H1 (cell line): ENCODE measurements at regions not wholly inside any gene's neighbourhood (a gene's known extent, or its start where the extent isn't known, plus 50 kb on each side); places are given as distances from the start of the nearest gene placed in this dataset.

Experiments
- BACH1 ChIP-seq: IDR thresholded peaks from 2 replicates; pipeline ENCODE4 v1.6.1; 2012; ENCODE audit warnings: low read length, improper control_type of control experiment
- BCL11A ChIP-seq, 2 experiments: IDR thresholded peaks; one replicate each; pipeline ENCODE4 v1.6.1; 2011; ENCODE audit warnings: low read depth in 2 of 2, low read length in 2 of 2, mild to moderate bottlenecking in 2 of 2
- CBX5 ChIP-seq: fragments of 300-800, 300-1000 bp; sonication (generic); IDR thresholded peaks from 2 replicates; pipeline ENCODE4 v1.7.1; 2016; ENCODE audit warnings: antibody characterized with exemption, low read length, low read depth
- E2F6 ChIP-seq: IDR thresholded peaks from 2 replicates; pipeline ENCODE4 v1.6.1; 2012; ENCODE audit warnings: inconsistent platforms
- KDM1A ChIP-seq: fragments of 200-600, 300-600 bp; sonication (generic); IDR thresholded peaks from 2 replicates; pipeline ENCODE4 v1.7.1; 2016; ENCODE audit warnings: mild to moderate bottlenecking, low read length, borderline replicate concordance
- KDM4A ChIP-seq: IDR thresholded peaks from one replicate; pipeline ENCODE4 v1.7.1; 2012; ENCODE audit warnings: low read depth, mild to moderate bottlenecking, moderate library complexity, low read length, inconsistent platforms; ENCODE audit not compliant: severe bottlenecking
- PHF8 ChIP-seq: fragments of 200-600 bp; sonication (generic); conservative IDR thresholded peaks from 2 replicates; pipeline ENCODE4 v1.7.1; 2012; ENCODE audit warnings: low read depth, mild to moderate bottlenecking, inconsistent platforms, low read length, moderate library complexity
- TAF1 ChIP-seq: IDR thresholded peaks from 2 replicates; pipeline ENCODE4 v1.6.1; 2011; ENCODE audit warnings: mild to moderate bottlenecking, low read depth, low read length
- TF ChIP-seq, protein P1 (sequence below): fragments of 300-600 bp; sonication (generic); IDR thresholded peaks from 2 replicates; pipeline ENCODE4 v1.7.1; 2012; ENCODE audit warnings: low read length, moderate library complexity, mild to moderate bottlenecking, inconsistent platforms; ENCODE audit not compliant: insufficient replicate concordance
- TF ChIP-seq, protein P2 (sequence below): IDR thresholded peaks from 2 replicates; pipeline ENCODE4 v1.6.1; 2012; ENCODE audit warnings: inconsistent platforms

GRCh38 chr4:189773909-189774308, 166.8 kb upstream of the FRG1 start (continued):
- TF ChIP-seq, protein P1, sequence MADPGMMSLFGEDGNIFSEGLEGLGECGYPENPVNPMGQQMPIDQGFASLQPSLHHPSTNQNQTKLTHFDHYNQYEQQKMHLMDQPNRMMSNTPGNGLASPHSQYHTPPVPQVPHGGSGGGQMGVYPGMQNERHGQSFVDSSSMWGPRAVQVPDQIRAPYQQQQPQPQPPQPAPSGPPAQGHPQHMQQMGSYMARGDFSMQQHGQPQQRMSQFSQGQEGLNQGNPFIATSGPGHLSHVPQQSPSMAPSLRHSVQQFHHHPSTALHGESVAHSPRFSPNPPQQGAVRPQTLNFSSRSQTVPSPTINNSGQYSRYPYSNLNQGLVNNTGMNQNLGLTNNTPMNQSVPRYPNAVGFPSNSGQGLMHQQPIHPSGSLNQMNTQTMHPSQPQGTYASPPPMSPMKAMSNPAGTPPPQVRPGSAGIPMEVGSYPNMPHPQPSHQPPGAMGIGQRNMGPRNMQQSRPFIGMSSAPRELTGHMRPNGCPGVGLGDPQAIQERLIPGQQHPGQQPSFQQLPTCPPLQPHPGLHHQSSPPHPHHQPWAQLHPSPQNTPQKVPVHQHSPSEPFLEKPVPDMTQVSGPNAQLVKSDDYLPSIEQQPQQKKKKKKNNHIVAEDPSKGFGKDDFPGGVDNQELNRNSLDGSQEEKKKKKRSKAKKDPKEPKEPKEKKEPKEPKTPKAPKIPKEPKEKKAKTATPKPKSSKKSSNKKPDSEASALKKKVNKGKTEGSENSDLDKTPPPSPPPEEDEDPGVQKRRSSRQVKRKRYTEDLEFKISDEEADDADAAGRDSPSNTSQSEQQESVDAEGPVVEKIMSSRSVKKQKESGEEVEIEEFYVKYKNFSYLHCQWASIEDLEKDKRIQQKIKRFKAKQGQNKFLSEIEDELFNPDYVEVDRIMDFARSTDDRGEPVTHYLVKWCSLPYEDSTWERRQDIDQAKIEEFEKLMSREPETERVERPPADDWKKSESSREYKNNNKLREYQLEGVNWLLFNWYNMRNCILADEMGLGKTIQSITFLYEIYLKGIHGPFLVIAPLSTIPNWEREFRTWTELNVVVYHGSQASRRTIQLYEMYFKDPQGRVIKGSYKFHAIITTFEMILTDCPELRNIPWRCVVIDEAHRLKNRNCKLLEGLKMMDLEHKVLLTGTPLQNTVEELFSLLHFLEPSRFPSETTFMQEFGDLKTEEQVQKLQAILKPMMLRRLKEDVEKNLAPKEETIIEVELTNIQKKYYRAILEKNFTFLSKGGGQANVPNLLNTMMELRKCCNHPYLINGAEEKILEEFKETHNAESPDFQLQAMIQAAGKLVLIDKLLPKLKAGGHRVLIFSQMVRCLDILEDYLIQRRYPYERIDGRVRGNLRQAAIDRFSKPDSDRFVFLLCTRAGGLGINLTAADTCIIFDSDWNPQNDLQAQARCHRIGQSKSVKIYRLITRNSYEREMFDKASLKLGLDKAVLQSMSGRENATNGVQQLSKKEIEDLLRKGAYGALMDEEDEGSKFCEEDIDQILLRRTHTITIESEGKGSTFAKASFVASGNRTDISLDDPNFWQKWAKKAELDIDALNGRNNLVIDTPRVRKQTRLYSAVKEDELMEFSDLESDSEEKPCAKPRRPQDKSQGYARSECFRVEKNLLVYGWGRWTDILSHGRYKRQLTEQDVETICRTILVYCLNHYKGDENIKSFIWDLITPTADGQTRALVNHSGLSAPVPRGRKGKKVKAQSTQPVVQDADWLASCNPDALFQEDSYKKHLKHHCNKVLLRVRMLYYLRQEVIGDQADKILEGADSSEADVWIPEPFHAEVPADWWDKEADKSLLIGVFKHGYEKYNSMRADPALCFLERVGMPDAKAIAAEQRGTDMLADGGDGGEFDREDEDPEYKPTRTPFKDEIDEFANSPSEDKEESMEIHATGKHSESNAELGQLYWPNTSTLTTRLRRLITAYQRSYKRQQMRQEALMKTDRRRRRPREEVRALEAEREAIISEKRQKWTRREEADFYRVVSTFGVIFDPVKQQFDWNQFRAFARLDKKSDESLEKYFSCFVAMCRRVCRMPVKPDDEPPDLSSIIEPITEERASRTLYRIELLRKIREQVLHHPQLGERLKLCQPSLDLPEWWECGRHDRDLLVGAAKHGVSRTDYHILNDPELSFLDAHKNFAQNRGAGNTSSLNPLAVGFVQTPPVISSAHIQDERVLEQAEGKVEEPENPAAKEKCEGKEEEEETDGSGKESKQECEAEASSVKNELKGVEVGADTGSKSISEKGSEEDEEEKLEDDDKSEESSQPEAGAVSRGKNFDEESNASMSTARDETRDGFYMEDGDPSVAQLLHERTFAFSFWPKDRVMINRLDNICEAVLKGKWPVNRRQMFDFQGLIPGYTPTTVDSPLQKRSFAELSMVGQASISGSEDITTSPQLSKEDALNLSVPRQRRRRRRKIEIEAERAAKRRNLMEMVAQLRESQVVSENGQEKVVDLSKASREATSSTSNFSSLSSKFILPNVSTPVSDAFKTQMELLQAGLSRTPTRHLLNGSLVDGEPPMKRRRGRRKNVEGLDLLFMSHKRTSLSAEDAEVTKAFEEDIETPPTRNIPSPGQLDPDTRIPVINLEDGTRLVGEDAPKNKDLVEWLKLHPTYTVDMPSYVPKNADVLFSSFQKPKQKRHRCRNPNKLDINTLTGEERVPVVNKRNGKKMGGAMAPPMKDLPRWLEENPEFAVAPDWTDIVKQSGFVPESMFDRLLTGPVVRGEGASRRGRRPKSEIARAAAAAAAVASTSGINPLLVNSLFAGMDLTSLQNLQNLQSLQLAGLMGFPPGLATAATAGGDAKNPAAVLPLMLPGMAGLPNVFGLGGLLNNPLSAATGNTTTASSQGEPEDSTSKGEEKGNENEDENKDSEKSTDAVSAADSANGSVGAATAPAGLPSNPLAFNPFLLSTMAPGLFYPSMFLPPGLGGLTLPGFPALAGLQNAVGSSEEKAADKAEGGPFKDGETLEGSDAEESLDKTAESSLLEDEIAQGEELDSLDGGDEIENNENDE, result no peak
- no peak for TF ChIP-seq BACH1
- TF ChIP-seq BCL11A (IDR thresholded peaks at IDR 0.05; ENCODE audit: low read depth in 2 of 2, low read length in 2 of 2), result no peak
- TF ChIP-seq TAF1, result no peak
- TF ChIP-seq E2F6, result no peak
- no peak for TF ChIP-seq KDM4A
- TF ChIP-seq, protein P2, sequence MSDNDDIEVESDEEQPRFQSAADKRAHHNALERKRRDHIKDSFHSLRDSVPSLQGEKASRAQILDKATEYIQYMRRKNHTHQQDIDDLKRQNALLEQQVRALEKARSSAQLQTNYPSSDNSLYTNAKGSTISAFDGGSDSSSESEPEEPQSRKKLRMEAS, result no peak
- no peak for TF ChIP-seq CBX5
- TF ChIP-seq PHF8, result no peak
- no peak for TF ChIP-seq KDM1A
